Activated CD4-positive, alpha-beta T cell treated with anti-CD3 and anti-CD28 coated beads for 48 hours (primary cell): ENCODE measurements at regions not wholly inside any gene's neighbourhood (a gene's known extent, or its start where the extent isn't known, plus 50 kb on each side); places are given as distances from the start of the nearest gene placed in this dataset.
"Not testable (repeated sequence)": the region's sequence is repeated elsewhere in the genome, so short reads cannot be mapped to it uniquely, and the experiment has no call there.

Source experiments
- DNase-seq: peaks from one replicate; pipeline ENCODE4 v3.0.0-alpha.2; 2020

DNA sequence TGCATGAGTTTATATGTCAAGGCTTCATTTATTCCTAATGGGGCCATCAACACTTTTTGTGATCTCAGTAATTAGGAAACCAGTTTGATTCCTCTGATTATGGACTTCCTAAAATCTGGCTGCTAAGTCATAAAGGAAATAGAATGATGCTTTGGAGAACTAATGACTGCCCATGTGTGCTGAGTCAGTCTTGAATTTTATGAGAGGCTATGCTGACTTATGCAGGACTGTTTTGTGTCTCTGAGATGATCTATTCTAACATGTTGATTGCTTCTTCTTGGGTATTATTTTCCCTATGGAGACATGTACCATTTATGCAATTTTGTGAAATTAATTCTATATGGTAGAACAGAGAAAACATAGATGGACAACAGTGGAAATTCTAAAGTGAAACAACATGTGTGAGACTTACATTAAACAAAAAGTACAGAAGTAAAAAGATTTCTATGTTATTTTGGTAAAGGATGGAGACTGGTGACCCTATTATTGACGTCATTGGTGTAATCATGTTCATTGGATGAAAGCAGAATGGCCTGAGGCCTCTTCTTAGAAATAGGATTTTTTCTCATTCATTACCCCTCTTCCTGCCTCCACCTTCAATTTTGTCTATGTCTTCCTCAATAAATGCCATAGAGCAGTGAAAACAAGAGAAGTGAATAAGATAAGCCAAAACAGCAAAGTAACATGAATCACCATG is 1658.2 kb upstream of the PIK3C3 start:
- DNase-seq: no peak

DNA sequence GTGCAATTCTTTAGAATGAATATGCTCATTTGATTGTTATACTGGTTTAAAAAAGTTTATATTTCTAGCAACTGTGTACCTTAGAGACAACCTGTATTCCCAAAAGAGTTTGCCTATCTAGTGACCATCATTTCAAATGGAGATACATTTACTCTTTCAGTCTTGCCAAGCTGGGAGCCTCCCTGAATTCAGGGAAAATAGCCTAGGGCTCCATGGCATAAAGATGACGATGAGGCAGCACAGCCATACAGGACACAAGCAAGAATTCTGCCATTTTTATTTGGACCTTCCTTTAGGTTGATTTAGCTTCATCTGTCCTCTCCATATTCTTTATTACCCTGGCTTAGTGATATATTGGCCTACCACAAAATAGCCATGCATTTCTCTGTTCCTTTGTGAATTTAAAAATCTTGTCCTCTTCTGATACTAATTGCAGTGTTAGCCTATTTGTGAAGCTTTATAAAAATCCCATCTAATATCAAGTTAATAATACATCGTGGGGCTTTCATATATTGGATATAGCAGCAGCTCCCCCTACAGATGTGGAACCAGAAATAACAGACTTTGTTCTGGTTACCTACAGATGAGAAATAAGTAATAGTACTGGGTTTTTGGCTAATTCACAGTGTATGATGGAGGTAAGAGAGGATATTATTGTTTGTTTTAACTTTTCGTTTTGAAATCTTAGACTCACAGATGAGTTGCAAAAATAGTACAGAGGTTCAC is 1661.9 kb upstream of the PIK3C3 start:
- no peak for DNase-seq

DNA sequence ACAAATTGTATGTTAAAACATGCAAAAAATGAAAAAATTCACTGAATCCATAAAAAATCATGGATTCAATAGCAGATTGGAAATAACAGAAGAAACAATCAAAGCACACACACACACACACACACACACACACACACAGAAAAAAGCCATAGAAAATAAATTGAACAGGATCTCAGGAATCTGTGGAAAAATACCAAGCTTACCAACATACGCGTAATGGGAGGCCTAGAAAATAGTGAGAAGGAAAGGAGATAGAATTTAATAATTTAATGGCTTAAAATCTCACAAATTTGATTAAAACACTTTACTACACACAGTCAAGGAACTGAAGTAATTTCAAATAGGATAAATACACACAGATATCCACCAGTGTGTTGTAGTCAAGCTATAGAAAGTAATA is 1671.5 kb upstream of the PIK3C3 start:
- no peak for DNase-seq

DNA sequence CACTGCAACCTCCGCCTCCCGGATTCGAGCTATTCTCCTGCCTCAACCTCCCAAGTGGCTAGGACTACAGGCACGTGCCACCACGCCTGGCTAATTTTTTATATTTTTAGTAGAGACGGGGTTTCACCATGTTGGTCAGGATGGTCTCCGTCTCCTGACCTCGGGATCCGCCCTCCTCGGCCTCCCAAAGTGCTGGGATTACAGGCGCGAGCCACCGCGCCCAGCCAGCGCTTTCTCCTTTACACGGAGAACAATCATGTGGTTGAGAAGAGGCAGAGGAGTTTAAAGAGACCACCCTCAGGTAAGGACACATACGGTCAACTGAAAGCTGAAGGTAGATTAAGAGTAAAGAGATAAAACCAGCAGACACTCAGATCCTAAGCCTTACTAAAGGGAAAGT is 1673.7 kb upstream of the PIK3C3 start:
- DNase-seq: not testable (repeated sequence)

DNA sequence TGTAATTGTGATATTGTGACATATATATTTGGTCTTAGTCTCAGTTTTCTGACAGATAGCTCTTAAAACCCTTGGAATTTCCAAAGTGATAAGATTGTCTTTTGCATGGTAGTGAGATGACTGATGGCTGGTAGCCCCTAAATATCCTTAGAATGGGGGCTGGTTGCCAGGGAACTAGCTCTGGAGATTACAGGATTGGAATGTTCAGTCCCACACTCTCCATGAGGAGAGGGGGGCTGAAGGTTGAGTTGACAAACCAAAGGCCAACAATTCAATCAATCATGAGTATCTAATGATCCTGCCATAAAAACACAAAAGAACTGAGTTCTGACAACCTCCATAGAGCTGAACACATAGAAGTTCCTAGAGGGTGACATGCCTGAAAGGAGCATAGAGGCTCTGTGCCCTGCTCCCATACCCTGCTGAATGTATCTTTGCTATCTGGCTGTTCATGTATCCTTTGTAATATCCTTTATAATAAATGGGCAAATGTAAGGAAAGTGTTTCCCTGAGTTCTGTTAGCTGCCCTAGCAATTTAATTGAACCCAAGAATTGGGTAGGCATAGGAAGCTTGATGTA is 1680.3 kb upstream of the PIK3C3 start:
- no peak for DNase-seq

DNA sequence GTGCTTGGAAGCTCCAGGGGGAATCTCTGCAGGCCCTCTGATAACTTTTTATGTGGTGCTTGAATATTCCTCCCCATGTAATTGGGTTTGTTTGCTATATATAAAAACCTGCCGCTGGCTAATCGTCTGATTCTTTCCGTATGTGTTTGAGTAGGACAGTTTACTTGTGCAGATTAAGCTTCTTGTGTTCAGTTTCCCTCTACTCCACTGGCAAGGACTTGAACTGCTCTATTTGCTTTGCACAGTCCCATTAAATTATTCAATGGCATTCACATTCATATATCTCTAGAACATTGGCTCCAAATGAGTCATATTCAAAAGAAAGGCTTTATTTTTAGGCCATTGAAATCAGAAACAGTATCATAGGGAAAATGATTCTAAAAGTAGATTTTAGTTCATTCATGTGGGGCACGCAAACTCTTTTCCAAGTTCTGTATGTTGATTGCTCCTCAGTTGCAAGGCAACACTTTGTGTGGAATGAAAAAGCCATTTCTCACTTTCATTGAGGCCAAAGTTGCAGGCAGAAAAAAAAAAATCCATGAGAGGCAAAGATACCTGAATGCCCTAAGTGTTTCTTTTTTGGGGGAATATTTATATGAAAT is 1682.3 kb upstream of the PIK3C3 start:
- DNase-seq: no peak

DNA sequence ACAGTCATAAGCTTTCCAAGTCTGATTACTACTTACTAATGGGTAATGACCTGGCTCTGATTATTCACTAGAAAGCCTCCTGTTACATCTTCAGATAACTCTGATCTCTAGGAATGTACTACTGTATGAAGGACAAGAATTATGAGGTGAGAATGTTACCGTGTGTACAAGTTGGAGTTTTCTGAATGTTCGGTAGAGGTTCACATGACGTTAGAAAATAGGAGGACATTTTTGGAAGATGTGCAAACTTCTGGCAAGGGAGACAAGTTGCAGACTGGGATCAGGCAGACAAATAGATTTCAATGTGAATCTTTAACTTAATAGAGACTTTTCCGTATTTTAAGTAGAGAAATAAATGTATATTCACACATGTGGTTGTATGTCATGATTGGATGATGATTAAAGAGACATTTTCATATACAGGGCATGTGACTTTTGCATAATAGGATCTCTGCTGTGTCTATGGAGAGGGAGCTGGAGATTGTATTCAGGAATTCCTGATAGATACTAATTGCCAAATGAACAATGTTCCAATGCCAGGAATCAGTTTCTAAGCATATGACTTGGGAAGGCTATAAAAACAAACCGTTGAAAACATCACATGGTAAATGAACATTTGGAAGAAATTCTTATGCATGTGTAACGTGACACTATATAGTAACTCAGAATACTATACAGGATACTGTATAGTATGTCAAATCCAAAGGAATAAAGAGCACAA is 1695.8 kb upstream of the PIK3C3 start:
- DNase-seq: no peak

DNA sequence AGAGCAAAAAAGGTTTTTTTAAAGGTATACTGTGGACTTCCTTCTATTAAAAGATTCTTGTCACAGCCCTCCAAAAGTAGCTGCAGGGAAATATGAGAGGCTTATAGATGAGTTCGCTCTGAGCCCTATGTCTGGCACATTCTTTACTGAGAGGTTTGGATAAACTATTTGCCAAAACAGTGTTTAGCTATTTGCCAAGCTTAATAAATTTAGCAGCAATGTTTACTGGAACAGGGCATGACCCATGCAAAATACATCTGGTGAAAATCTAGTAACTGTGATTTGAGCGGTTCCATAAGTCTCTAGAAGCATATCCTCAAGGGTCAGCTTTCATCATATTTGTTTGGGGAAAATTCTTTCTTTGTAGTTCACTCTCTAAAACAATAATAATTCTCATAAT is 1696.7 kb upstream of the PIK3C3 start:
- DNase-seq: no peak

DNA sequence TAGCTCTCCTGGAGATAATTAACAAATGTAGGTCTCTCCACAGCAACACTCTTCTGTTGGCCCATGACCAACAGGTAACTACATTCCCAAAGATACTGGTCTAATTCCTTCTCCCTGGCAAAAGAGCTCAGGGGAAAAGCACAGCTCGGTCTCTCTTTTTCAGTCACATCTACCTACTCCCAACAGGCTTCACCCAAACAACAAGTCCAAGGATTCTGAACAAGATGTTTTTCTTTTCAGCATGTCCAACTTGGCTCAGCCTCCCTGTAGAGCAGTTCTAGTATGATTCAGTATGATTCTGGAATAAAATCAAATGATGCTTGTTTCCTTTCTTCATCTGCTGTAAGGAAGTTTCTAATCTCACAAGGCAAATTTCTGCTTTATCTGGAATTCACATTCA is 1704.8 kb upstream of the PIK3C3 start:
- no peak for DNase-seq

DNA sequence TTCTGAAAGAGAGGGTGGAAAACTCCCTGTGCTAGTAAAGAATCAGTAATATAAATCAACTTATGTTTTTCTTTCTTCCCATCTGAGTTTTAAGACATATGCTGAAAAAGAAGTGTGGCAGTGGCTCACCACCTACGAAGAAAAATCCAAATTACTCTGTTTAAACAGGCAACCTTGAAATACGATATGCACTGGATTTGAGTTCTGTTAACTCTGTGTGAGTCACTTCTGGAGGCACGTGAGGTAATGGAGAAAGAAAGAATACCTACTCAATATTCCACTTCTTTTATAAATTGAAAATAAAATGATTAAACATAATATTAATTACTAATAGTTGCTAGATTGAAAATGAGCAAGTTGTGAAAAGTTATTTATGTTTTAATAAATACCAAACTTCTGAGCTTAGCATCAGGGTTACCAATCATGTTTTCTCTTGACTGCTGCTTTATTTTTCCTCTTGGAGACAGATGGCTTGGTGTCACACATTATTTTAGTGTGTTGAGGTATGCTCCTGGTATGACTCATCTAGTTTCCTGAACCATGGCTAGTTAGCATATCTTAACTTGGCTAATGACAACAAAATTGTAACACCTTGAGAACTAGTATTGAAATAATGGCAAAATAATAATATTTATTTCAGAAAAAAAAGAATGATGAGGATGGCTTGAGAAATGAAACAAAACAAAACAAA is 1705.5 kb upstream of the PIK3C3 start:
- DNase-seq: no peak

DNA sequence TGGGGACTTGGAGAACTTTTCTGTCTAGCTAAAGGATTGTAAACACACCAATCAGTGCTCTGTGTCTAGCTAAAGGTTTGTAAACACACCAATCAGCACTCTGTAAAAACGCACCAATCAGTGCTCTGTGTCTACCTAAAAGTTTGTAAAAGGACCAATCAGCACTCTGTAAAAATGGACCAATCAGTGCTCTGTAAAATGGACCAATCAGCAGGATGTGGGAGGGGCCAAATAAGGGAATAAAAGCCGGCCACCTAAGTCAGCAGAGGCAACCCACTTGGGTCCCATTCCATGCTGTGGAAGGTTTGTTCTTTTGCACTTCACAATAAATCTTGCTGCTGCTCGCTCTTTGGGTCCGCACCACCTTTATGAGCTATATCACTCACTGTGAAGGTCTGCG is 1709.4 kb upstream of the PIK3C3 start:
- not testable (repeated sequence) for DNase-seq

DNA sequence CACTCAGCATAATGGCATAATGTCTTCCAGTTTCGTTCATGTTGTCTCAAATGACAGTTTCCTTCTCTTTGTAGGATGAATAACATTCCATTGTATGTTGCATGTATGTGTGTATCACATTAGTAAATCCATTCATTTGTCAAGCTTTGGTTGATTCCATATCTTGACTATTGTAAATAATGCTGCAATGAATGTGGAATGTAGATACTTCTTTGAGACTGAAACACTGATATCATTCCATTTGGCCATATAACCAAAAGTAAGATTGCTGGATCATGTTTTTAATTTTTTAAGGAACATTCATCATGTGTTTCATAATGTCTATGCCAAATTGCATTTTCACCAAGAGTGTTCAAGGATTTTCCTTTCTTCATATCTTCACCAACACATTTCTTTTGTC is 1711.4 kb upstream of the PIK3C3 start:
- no peak for DNase-seq

DNA sequence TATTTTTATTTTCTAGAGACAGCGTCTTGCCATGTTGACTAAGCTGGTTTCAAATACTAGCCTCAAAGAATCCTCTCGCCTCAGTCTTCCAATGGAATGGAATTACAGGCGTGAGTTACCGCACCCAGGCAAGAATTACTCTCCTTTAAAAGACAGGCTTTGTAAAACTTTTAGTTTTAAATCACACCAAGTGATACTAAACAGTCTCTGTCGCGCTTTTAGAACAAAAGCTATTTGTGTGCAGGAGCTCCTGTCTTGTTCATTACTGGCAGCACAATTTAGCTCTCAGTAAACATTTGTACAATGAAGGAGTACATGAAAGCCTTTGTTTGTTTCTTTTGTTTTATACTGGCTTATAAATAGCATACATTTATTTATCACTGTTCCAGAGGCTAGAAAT is 1719.2 kb upstream of the PIK3C3 start:
- DNase-seq: no peak

DNA sequence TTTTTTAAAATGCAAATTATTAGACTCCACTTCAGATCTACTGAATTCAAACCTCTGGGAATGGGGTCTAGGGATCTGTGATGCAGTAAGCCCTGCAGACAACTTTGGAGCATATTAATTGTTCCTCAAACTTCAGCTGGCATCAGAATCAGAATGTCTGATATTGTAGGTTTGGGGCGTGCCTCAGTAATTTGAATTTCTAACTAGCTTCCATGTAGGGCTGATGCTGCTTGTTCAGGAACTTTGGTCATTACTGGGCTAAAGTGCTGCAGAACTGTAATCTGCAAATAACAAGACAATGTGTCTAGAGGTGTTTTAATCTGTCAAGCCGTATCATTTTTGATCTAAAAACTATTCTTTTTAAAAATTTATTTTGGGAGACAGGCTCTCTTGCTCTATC is 1719.7 kb upstream of the PIK3C3 start:
- DNase-seq: no peak

DNA sequence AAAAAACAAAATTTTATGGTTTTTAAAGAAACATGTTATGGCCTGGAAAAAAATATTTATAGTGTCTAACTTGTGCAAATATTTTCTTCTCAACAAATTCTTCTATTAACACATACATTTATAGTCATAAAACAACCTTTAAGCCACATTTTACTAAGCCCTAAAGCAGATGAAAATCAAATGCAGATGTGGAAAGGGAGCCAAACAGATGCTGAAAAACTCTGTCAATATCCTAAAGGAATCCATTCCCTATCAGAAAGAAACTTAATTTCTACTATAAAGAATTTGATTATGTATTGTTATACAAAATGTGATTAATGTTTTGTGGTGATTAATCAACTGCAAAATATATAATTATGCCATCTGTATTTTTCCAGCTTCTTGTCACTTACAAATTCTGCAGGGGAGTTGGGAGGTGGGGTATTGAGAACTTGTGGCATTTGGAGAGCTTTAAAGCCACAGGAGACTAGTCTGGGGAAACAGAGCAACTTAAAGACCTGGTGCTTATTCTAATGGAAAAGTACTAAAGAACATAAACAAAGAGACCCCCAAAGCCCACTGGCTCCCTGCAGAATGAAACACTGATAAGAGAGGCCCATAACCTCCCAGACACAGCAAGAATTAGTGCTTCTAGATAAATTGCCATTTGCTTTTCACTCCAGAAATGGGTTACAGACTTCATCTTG is 1721.0 kb upstream of the PIK3C3 start:
- no peak for DNase-seq

DNA sequence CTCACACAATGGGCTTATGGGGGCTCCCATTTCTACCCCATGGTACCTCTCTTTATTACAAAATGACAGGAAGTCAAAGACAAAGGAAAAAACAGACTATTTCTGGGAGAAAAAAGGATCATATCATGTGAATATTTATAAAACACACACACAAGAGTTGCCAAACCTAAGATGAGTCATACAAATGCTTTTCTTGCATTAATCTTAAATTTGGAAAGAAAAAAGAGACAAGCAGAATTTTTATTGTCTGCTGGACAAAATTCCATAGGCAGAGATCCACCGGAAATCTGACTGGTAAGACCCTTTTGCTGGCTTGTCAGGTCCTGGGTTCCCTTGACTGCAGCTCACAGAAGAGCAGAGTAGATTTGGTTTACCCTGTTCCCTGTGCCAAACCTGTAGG is 1732.3 kb upstream of the PIK3C3 start:
- DNase-seq: no peak

DNA sequence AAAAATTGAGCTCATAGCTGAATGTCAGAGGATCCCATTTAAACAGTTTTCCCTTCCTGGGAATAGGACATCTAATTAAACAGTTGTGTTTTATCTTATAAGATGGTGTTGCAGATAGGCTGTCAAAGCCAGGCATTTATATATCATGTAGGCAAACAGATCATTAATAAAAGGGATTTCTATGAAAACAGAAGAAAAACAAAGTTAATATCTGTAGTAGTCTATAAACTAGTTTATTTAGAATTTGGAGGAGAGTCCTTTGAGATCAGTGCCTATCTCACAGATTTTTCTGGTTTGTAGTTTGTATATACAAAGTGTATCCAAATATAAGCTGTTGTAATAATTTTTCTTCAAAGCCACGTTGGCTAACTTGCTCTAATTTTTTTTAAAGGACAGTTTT is 1738.2 kb upstream of the PIK3C3 start:
- no peak for DNase-seq

DNA sequence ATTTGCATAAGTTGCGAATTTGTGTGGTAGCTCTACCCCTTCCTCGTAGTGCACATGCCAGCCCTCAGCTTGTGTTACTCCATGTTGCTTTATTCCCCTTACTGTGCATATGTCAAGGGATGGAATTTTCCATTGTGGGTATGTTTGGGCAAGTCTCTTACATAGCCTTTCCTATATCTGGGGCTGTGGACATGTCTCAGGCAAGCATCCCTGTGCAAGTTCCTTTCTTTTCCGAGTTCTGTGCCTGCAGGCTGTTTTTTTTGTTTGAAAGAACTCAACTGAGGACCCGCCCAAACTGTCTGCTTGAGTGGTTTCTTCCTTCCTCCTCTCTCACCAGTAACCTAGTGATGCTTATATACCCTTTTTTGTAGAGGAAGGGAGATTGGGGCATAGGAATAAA is 1739.1 kb upstream of the PIK3C3 start:
- DNase-seq: no peak

DNA sequence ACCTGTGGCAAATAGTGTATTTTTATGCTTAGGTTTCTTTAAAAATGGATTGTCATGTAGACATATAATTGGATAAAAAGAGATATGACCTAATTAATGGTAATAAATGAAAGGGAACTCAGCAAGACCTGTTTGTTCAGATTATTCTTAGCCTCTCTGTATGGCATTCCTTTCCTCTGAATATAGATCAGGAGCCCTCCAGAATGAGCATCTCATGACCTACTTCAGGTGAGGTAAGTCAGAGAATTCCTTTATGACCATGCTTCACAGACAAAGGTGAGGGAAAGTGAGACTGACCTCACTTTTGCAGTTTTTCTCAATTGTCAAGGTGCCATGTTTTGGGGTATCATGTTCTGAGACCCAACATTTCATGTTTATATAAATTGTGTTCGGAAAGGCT is 1744.3 kb upstream of the PIK3C3 start:
- no peak for DNase-seq

DNA sequence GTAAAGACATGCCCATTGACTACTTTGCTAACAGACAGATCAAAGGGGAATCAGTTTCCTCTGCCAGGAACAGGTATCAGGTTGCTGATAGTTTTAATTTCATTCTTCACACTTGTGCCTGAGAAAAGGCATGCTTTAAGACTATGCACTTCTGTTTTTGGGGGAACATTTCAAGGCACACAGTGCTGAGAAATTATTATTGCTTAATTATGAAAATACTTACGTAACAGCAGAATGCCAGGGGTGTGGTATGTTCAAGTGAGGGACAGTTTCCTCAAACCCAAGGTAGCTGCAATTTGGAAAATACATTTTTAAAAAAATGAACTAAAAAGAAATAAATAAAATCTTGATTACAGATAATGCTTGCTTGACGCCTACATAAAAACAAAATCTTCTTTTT is 1746.1 kb upstream of the PIK3C3 start:
- DNase-seq: no peak

DNA sequence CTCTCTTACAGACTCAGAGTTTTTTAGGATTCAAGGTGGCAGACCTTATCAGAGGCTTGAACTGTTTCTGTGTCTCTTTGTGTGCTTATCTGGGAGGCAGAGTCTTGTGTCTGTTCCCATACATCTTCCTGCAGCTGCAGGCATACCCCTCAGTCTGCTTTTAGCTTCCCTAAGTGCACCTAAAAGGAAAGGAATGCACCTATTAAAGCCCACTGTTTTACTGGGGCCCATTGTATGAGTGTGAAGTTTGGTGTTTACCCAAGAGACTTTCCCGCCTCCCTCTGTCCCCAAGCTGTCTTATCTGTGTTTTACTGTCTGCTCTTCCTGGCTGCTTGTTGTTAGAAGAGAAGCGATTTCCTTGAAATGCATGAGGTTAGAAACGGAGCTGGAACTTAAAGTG is 1757.3 kb upstream of the PIK3C3 start:
- DNase-seq: no peak

DNA sequence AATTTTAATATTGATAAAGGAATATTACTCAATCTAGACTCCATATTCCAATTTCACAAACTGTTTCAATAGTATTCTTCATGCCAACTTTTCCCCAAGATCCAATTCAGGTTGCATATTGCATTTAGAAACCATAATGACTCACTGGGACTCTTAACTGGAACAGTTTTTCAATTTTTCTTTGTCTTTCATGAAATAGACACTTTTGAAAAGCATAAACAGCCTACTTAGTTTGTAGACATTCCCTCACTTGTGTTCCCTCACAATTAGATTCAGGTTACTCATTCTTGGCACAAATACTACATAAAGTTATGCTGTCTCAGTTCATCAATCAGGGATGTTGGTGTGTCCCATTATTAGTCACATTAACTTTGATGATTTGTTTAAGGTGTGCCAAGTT is 1768.4 kb upstream of the PIK3C3 start:
- DNase-seq: no peak
